ENCODE measurements at regions not wholly inside any gene's neighbourhood (a gene's known extent, or its start where the extent isn't known, plus 50 kb on each side); places are given as distances from the start of the nearest gene placed in this dataset.

DNA sequence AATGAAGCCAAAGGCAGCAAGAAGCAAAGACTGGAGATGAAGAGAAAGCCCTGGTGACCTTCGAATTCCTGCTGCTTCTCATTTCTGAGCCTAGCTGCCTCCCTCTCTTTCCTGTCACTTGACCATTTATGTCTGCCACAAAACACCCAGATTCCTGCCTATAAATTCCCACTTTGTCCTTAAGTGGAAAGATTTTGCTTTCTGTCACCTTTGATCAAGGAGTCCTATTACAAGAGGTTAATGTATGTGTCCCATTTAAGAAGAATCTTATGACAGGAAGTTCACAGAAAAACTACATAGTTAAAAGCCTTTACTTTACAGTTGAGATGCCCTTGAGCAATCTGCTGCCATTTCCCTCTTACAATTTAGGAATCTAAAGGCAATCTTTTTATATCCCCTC lies 155.7 kb downstream of the GALC start:
- TF ChIP-seq, protein P1, sequence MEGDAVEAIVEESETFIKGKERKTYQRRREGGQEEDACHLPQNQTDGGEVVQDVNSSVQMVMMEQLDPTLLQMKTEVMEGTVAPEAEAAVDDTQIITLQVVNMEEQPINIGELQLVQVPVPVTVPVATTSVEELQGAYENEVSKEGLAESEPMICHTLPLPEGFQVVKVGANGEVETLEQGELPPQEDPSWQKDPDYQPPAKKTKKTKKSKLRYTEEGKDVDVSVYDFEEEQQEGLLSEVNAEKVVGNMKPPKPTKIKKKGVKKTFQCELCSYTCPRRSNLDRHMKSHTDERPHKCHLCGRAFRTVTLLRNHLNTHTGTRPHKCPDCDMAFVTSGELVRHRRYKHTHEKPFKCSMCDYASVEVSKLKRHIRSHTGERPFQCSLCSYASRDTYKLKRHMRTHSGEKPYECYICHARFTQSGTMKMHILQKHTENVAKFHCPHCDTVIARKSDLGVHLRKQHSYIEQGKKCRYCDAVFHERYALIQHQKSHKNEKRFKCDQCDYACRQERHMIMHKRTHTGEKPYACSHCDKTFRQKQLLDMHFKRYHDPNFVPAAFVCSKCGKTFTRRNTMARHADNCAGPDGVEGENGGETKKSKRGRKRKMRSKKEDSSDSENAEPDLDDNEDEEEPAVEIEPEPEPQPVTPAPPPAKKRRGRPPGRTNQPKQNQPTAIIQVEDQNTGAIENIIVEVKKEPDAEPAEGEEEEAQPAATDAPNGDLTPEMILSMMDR (IDR thresholded peaks at IDR 0.05): no peak
- no peak for TF ChIP-seq POLR2A (IDR thresholded peaks at IDR 0.05)
